SH-SY5Y (cell line): ENCODE measurements at regions not wholly inside any gene's neighbourhood (a gene's known extent, or its start where the extent isn't known, plus 50 kb on each side); places are given as distances from the start of the nearest gene placed in this dataset.

ENCODE experiments used
- GATA2 ChIP-seq: IDR thresholded peaks from 2 replicates; pipeline ENCODE4 v1.6.1; 2011; ENCODE audit warnings: mild to moderate bottlenecking, low read depth, low read length
- GATA3 ChIP-seq: IDR thresholded peaks from 2 replicates; pipeline ENCODE4 v1.6.1; 2011; ENCODE audit warnings: low read depth, mild to moderate bottlenecking, low read length, moderate library complexity

DNA sequence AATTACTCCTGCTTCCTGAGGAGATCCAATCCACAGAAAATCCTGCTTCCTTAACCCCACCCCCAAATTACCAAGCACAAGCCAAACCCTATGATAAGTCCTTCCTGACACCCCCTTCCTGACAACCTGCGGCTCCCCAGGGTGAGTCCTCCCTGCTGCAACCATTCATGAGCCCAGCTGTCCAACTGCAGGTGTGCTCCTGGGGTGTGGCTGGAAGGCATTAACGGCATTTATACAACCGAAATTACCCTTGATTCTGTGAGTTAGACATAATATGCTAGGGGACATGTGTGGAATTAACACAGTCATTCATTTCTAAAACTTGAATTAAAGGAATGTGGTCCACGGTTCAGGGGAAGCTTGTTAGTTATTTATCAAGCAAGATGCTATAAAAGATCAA, 119.0 kb upstream of the ALKAL2 start:
- no peak for TF ChIP-seq GATA3
- no peak for TF ChIP-seq GATA2

DNA sequence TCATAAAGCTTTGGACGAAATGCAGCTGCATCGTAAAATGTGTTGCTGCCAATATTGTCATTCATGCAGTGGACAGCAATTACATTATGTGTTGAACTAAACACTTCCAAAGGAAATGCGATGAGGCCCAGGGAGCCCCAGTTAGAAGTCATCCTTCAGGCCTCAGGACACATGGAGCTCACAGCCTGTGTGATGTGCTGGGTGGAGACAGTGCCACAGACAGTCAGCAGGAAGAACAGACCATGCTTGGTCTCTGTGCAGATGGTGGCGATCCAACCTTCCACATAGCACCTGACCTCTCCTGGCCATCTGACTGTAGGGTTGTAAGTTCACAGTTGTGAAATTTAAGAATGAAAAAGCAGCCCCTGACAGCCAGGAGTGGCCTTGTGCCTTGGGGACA, 118.3 kb upstream of the ALKAL2 start:
- TF ChIP-seq GATA2 (no peak), GATA3 (no peak)

DNA sequence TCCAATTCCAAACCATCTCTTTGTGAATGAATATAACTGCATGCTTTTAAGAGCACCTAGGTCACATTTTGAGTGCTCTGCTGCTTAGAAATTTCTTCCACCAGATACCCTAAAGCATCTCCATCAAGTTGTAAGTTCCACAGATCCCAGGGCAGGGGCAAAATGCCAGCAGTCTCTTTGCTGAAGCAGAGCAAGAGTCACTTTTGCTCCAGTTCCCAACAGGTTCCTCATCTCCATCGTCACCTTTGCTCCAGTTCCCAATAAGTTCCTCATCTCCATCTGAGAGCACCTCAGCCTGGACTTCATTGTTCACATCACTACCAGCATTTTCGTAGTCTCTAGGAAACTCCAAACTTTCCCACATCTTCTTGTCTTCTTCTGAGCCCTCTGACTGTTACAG, 116.7 kb upstream of the ALKAL2 start:
- TF ChIP-seq GATA2: no peak
- TF ChIP-seq GATA3: no peak

DNA sequence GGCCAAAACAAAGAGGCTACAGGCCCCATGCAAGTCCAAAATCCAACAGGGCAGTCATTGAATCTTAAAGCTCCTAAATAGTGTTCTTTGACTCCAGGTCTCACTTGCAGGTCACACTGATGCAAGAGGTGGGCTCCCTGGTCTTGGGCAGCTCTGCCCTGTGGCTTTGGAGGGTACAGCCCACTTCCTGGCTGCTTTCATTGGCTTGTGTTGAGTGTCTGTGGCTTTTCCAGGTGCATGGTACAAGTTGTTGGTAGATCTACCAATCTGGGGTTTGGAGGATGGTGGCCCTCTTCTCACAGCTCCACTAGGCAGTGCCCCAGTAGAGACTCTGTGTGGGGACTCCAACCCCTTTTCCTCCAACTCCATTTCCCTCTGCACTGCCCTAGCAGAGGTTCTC, 115.8 kb upstream of the ALKAL2 start:
- no peak for TF ChIP-seq GATA2
- no peak for TF ChIP-seq GATA3

DNA sequence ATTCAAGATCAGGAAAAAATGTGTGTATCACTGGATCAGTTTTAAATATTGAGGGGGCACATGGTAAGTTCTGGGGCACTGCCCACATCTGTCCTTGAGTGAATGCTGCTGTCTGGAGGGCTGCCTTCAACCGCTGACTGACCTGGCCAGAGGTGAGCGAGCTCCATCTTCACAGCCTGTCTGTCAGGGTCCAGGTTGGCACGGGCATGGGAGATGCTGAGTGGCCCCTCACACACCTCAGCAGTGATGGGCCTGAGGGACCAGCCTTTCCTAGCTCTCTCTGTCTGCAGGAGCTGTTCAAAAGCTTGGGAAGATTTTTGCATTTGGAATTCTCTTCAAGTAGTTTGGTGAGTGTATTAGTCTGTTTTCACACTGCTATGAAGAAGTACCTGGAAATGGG, 114.8 kb upstream of the ALKAL2 start:
- no peak for TF ChIP-seq GATA2
- TF ChIP-seq GATA3: no peak

DNA sequence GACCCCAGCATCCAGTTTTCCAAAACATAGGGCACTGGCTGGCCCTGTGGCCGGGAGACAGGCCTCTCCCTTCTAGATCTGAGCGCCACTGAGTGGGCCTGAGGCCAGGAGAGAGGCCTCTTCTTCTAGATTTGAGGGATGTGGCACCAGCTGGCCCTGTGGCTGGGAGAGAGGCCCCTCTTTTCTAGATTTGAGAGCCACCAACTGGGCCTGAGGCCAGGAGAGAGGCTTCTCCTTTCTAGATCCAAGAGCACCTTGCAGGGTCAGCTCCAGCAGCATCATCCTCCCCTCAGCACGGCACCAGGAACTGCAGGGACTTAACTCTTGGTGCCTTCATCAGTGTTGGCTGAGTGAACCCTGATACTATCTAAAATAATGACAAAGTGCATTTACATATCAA, 114.3 kb upstream of the ALKAL2 start:
- TF ChIP-seq GATA3 (no peak), GATA2 (no peak)

DNA sequence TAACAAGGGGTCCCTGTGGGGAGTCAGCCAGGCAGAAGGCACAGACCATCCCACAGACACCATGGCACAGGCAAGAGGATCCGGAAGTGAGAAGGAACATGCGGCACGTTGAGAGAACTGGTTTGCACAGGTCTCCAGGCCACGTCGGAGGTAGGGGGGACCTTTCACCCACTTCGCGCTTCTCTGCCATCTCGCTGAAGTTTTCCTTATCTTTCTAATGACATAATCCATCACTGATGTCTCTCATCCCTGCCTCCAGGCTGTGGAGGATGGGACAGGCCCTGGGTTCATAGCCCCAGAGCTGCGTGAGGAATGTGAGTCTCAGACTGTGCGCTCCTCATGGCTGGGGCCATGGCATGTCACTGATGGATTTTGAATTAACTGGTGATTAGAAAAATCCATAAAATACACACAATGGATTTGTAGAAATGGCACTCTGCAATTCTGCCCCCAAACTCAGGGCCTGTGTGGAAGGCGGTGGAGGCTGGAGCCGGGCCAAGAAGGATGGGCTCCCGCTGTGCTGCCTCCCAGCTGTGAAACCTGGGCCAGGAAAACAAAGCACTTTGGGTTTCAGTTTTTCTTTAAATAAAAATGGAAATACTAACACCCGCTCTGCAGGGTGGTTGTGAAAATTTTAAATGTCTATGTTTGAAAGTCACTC, 113.3 kb upstream of the ALKAL2 start:
- no peak for TF ChIP-seq GATA3
- TF ChIP-seq GATA2: peak; percentile 54; the same call in 1 of the 2 replicates

DNA sequence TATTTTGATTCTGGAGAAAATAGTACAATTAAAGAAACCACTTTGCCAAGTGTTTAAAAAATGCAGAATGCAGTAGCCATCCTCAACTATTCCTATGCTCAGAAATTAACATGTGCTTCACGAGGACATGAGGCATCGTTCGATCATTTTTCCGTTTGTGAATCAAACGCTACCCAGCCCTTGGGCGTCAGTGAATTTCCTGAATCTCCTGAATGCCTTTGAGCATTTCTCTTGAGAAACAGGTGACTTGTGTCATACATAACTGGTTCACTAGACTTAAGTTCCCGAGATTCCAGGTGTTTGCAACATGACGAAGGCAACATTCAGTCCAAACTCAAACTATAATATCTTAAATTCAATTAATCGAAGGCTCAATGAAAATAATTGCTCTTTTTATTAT, 110.0 kb upstream of the ALKAL2 start:
- TF ChIP-seq GATA2 (no peak), GATA3 (no peak)

DNA sequence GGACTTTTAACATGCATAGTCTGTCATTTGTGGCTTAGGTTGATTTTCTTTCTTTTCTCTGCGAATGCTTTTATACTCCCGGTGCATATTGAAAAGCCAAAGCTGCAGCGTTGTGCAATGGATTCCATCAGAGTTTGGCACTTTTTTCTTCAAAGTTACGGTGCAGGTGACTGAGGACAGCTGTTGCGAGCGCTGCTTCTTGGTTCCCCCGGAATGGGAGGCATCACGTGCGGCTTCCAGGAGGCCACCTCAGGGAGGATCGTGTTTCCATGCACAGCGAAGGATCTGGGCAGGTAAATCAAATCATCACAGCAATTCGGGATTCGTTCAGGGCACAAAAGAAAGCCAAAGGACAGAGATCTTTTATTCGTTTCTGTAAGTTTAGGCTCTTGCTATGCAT, 109.6 kb upstream of the ALKAL2 start:
- TF ChIP-seq GATA3 (no peak), GATA2 (no peak)

DNA sequence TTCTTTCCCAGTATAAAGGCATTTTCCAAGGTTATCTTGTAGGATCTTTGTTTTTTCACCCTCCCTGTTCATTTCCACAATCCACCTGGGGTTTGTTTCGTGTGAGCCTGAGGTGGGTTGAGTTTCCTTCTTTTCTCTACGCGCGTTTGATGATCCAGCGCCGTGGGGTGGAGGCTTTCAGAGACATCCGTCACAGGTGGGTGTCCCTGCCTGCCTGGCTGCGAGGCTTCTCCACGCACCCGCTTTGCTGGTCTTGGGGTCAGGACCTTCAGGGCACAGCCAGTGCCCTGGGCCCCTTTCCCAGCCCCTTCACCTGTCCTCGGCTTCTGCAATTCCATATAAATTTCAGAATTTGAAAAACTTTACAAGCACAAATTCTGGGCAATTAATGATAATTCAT, 109.0 kb upstream of the ALKAL2 start:
- no peak for TF ChIP-seq GATA2
- no peak for TF ChIP-seq GATA3

DNA sequence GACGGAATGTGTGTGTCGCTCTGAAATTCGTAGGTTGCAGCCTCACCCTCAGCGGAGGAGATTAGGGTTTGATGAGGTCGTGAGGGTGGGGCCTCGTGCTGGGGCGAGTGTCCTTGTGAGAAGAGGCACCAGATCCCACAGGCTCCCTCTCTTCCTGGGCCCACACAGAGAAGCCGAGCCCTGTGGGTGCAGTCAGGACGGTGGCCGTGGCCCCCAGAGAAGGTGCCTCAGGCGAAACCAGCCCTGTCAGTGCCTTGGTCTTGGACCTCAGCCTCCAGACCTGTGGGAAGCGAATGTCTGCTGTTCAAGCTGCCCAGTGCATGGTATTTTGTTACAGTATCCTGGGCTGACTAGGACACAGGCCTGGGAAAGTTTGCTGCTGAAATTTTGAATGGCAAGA, 108.0 kb upstream of the ALKAL2 start:
- TF ChIP-seq GATA3: no peak
- TF ChIP-seq GATA2: no peak

DNA sequence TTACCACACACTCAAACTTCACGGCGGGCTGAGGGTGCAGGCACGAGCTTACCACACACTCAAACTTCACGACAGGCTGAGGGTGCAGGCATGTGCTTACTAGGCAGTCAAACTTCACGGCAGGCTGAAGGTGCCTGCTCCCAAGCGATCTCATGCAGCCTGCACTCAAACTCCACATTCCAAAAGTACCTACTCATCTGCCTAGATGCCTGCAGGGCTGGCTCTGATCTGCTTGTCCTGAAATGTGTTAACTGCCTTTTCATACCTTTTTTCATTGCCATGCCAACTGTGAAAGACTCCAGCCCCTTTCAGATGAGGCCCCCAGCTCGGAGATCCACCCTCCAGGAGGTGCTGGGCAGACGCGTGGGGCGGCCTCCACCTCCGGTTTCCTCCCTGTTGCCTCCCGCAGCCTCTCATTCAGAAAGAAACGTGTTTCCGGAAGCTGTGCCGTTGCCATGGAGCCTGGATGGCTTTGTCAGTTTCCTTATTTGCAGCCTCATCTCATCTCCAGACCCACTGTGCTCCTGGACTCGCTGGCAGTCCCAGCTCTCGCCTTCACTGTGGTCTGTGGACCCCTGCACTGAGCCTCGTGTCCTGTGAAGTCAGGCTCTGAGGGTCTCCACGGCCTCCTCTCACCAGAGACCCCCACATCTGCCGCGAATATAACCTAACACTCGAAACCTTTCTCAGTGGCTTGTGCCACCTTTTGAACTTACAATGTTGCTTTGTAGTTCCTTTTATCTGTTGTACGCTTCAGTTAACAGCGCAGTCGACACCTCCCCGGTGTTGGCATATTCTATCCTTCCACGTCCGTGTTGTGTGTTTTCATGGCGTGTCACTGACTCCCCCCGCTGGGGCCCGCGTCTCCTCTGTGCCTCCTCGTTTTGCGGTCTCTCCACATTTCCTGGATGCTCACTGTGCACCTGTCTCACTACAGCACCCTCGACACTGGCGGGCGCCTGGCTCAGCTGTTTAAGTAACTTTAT, 106.1 kb upstream of the ALKAL2 start:
- TF ChIP-seq GATA2 (no peak), GATA3 (no peak)

DNA sequence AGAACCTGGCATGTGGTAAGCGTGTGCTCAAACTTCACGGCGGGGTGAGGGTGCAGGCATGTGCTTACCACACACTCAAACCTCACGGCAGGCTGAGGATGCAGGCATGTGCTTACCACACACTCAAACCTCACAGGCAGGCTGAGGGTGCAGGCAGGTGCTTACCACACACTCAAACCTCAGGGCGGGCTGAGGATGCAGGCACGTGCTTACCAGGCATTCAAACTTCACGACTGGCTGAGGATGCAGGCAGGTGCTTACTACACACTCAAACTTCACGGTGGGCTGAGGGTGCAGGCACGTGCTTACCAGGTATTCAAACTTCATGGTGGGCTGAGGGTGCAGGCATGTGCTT, 105.0 kb upstream of the ALKAL2 start:
- TF ChIP-seq GATA3: no peak
- TF ChIP-seq GATA2: no peak

DNA sequence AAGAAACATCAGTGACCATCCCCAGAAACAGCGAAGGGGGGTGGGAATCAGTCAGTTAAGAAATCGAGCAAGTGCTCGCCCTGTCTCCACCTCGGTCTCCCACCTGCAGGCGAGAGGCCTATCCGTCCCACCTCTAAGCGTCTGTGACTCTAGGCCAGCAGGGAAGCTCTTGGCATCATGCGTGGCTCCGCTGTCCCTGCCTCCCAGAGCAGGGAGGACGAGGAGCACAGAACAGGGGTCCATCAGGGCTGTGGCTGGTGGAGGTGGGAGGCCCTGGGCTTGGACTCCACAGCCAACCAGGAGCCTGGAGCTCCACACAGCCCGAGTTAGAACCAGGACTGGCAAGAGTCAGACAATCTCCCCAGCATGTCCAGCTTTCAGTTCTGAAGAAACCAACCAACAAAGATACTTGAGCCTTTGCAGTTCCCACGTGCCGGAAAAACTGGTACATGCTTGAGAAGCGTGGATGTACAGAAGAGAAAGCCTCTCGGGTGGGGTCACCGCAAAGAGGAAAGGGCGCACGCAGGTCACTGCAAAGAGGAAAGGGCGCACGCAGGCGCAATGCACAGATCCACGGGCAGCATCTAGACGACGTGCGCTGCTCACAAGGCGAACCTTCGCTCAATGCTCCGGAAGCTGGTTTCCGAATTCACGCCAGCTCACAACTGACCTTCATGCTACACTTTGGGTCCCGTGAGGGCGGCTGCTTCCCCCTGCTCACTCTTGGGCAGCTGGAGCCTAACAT, 104.5 kb upstream of the ALKAL2 start:
- TF ChIP-seq GATA3 (no peak), GATA2 (no peak)

DNA sequence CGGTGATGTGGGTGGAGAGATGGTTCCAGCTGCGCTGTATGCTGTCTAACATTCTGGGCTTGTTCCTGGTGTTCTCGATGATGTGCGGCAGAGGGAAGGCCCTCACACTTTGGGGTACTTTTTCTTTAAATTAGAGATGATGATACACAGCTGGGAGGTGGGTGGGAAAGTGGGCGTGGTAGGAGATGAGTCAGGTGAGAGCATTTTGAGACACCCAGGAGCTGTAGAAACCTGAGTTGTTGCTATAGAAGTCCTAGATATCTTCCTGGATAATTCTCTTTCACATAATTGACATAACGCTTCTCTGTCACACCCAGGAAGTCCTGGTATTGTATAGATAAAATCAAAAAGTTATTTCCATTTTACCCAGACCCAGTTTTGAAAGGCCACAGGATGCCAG, 103.8 kb upstream of the ALKAL2 start:
- no peak for TF ChIP-seq GATA3
- TF ChIP-seq GATA2: no peak

DNA sequence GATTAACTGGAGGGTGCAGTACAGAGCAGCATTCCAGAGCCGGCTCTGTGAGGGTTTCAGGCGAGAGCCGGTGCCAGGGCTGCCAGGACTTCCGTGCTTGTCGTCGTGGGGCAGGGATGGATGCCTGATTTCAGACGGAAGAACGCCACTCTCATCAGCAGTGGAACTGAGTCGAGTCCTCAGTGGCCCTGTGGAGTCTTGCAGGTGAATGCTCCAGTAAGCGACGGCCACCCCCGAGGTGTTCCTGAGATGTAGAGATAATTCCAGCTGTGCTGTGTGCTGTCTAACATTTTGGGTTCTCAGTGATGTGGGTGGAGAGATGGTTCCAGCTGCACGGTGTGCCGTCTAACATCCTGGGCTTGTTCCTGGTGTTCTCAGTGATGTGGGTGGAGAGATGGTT, 103.1 kb upstream of the ALKAL2 start:
- TF ChIP-seq GATA3: no peak
- no peak for TF ChIP-seq GATA2

DNA sequence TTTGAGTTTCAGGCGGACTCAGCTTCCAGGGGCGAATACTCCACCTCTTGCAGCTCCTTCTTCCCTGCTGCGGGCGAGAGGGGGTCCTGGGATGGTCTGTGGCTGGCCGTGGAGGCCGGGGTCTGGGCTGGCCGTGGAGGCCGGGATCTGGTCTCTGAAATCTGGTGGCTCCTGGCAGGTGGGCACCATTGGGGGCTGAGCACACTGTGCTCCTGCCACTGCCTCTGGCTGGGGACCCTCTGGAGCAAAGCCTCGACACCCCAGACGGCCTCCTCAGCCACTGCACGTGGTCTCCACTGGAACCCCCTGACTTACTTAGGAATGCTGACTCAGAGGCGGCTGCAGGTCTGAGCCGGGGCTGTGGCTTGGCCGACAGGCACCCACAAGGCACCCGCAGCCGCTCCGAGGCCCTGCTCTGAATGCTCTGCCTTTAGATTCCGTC, 100.1 kb upstream of the ALKAL2 start:
- TF ChIP-seq GATA3 (no peak), GATA2 (no peak)
